Superior temporal gyrus (tissue), 1 donor: ENCODE measurements at regions not wholly inside any gene's neighbourhood (a gene's known extent, or its start where the extent isn't known, plus 50 kb on each side); places are given as distances from the start of the nearest gene placed in this dataset.
"Not testable (repeated sequence)": the region's sequence is repeated elsewhere in the genome, so short reads cannot be mapped to it uniquely, and the experiment has no call there.

Experiments
- DNase-seq: peaks from one replicate; pipeline ENCODE4 v3.0.0-alpha.2; 2016; ENCODE audit errors: extremely low spot score

DNA sequence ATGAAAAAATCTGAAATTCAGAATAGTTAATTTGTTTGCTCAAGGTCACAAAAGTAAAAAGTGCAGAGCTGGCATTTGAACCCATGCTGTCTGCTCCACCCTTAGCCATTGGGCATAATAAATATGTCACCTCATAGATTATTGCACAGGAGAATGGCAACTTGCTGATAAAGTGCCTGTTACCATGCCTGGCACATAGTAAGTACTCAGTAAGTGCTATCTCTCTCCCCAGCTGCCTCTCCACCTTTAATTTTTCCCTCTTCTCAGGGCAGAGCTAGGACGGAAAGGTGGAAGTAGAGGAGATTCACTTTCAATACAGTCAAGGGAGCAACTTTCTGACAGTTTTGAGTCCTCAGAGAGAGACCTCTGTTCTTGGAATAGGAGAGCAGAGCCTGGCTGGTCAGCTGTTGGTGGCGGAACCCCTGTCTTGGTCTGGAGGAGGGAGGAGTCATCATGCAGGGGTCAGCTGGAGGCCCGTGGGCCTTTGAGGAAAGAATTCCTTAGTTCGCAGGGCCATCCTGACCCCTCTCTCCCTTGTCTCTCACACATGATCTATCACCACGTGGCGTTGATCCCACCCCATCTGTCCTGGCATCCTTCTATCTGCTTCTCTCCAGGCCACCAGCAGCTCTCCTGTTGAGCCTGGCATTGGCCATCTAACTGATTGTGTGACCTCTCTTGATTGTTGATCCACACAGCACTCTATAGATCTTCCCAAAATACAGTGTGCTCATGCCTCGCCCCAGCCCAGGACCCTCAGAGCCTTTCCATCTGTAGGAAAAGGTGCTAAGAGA, 149.3 kb downstream of the RPLP1 start:
- no peak for DNase-seq

DNA sequence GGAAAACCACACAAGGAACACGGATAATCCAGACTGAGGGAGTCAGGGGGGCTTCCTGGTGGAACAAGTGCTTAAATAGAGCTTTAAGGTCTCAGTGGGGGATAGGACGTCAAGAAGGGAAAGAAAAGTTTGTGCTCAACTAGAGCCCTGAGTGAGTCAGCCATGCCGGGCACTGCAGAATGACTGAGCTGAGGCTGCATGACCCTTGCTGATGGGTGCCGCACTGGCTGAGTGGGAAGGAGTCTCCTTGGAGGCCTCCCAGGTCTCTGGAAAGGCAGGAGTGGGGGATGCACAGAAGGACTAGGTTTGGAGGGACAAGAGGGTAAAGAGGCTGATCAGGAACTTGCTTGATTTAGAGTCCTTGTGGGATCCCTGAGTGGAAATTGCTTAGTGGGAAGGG, 150.3 kb downstream of the RPLP1 start:
- DNase-seq, result no peak

DNA sequence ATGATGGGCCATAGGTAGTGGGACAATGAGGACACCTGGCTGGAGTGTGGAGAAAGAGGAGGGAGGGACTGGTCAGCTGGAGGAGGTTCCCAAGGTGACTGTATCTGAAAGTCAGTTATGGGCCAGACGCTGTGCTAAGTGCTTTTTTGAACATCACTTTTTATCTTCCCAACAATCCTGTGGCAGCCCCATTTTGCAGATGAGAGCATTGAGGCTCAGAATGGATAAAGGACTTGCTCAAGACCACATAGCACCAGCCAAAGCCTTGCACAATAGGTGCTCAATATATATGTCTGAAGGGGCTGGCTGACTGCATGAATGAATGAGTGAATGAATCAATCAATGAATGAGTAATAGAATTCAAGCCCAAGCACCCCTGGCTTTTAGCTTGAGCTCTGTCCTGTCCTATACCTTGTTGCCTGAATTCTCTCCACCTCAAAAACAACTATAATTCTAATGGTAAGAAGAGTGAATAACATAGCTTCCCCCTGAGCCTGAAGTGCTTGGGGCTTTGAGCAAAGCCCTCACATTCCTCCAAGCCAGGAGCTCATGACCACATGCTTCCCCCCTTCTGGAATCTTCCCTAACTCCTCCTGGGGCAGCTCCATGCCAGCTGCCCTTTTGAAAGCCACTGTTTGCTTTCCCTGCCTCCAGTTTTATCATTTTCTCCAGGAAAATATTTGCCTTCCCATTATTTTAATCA, 150.9 kb downstream of the RPLP1 start:
- DNase-seq, result no peak

DNA sequence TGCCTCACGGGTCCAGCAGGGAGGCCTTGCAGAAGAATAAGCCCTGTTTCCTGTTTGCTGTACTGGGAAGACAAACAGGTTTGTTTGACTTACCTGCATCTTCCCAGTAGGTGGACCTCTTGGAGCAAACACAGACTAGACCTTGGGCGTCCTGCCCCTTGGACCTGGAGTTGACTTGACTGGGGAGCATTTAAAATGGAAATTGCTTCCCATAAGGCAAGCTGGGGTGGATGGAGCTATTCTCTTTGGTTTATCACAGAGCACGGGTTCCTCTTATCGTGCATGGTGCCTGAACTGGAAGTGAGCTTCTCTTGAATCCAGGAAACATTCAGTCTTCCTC, 151.4 kb downstream of the RPLP1 start:
- DNase-seq, result no peak

DNA sequence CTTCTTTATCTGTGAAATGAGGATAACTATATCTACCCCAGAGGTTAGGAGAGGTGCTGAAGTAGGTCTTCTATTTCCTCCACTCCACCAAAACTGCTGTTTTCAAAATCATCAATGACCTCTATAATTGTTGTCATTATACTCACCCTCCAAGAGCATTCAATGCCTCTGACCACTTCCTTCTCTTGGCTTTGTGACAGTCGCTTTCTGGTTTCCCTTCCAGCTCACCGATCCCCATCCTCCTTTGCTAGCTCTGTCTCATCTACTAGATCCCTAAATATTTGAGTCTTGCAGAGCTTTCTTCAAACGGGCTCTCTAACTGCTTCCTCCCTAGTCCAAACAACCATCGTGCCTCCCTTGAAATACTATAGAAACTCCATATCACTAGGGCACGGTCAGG, 153.5 kb downstream of the RPLP1 start:
- DNase-seq, result no peak

DNA sequence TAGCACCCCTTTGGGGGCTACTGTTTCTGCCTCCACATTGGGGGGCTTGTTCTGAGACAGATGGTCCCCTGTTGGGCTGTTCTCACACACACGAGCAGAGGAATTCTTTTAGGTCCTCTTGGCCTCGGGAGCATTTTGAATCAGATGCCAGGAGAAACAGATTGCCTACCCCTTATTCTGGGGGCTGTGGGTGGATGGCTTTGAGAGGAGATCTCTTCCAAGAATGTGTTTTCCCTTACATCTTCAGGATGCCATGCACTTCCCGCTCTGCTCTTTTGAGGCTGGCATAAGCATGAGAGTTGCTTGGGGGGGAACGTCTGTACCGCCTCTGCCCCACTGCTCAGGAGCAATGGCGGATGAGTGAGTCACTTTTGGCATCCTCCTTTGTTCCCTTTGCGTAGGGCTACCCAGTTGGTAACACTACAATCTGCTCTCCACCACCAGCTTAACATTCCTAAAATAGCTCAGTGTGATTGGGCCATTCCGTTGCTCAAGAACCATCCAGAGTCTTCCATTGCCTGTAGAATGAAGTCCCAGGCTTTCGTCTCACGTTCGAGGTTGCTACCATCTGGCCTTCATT, 154.4 kb downstream of the RPLP1 start:
- DNase-seq, result peak; percentile 67

- no peak for DNase-seq
Observed at GRCh38 chr15:69608661-69609060, 156.0 kb downstream of the RPLP1 start.

- no peak for DNase-seq
Observed at GRCh38 chr15:69609176-69609575, 156.6 kb downstream of the RPLP1 start.

DNA sequence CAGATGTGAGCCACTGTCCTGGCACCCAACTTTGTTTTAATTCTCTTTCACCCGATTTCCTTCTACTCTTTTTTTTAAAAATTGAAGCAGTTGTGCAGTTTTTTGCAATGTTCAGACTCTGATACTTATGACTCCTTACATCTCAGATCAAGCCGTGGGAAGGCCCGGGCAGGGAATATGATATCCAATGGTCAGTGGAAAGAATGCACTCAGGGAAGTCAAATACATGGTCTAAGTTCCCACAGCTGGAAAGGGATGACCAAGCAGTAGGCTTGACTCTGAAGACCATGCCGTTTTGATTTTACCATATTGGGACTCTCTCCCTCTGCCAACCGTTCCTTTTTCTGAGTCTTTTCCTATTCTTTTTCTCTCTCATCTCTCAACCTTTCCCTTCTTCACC, 157.2 kb downstream of the RPLP1 start:
- no peak for DNase-seq

DNA sequence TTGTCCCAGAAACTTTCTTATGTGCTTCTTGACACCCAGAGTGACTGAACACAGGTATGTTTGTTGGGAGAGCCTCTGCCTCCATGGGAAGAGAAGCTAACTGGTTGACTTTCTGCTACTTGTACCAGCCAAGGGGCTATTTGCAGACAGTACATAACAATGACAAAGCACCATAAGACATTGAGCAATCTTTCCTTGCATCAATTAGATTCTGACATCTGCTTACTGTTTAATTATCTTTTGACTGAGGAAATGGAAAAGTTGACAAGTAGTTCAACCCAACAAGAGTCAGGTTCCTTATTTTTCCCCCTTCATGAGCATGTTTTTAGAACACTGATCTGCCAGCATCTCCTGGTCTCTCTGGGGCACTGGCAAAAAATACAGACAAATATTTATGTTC, 157.7 kb downstream of the RPLP1 start:
- no peak for DNase-seq

DNA sequence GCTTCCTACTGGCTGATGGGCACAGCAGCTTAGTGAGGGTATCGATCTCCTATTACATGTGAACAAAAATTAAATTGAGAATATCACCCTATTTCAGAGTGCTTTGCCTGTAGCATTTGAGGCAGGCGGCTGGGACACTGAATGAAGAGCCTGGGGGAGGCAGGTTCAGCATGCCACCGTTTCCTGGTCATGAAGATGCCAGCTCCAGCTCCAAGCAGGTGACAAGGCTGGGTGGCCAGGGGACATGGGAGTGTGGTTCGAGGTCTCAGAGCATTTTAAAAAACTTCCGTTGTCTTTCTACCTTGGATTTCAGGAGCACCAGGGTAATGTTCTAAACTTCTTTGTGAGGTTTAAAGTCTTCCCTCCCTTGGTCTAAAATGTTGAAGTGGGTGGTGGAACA, 158.2 kb downstream of the RPLP1 start:
- no peak for DNase-seq

- DNase-seq, result no peak
Observed at GRCh38 chr15:69612112-69612511, 159.5 kb downstream of the RPLP1 start.

- DNase-seq, result no peak
Observed at GRCh38 chr15:69613182-69613581, 160.6 kb downstream of the RPLP1 start.

GRCh38 chr15:69613988-69614387, 161.4 kb downstream of the RPLP1 start:
- DNase-seq, result no peak

DNA sequence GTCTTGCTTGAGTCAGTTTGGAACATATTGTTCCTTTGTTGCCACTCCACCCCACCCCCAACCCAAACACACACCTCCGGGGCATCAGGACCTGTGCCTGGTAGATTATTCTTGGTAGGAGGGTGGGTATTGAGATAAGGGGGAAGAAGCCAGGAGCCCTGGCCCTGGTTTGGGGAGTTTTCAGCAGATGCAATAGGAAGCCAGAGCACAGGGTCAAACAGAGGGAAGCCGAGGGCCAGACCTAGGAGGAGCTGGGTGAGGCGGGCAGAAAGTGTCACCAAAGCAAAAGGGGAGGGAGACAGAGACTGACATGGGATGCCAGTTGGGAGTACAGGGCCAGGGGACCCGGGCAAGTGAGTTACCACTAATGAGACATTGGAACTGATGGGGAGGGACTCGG, 163.1 kb downstream of the RPLP1 start:
- no peak for DNase-seq

GRCh38 chr15:69616558-69616957, 163.9 kb downstream of the RPLP1 start:
- no peak for DNase-seq

DNA sequence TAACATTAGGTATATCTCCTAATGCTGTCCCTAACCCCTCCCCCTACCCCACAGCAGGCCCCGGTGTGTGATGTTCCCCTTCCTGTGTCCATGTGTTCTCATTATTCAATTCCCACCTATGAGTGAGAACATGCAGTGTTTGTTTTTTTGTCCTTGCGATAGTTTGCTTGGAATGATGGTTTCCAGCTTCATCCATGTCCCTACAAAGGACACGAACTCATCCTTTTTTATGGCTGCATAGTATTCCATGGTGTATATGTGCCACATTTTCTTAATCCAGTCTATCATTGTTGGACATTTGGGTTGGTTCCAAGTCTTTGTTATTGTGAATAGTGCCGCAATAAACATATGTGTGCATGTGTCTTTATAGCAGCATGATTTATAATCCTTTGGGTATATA, 164.5 kb downstream of the RPLP1 start:
- not testable (repeated sequence) for DNase-seq

DNA sequence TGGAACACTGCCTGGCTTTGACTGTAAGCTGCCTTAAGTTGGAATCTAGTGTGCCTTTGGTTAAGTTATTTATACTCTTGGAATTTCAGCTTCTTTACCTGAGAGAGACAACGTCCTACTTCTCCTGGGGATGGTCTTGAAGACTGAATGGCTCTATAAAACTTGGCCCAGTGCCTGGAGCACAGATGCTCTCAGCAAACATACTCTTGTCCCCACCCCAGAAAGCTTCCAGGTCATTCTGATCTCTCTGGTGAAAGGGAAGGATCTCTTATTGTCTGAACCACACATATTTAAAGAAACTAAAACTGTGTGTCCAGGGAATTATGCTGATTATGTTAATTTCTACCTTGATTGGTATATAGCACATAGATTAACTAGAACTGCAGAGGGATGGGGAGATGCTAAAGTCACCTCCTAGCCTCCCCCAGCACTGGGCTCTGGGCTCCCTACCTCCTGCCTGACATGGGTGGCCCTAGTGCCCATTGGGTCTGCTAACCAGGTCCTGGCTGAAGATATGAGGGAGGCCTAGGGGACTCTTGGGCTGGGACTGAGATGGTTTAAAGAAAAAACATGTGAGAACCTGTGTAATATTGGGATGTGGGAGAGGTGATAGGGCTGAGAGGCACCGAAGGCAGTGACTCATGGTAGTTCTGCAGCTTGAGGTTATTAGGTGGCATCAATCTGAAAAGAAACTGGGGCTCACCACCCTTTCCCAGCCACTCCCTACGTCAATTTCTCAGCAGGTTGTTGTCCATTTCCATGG, 171.0 kb downstream of the RPLP1 start:
- no peak for DNase-seq

DNA sequence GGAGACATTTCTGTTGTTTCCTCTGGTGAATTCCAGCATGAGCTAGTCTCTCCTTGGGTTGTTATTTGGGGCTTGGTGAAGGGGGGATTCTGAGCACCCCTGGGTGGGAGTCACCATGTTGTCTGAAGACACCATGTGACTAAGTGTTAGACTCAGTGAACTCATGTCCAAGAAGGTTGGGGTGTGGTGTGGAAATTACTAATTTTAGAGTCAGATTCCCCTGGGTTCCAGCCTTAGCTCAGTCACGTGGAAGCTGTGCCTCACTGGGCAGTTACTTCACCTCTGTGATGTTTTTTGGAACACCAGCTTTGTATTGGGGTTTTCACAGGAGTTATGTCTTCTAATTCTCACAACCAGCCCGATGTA, 171.5 kb downstream of the RPLP1 start:
- DNase-seq, result no peak

GRCh38 chr15:69624816-69625215, 172.2 kb downstream of the RPLP1 start:
- DNase-seq, result no peak

DNA sequence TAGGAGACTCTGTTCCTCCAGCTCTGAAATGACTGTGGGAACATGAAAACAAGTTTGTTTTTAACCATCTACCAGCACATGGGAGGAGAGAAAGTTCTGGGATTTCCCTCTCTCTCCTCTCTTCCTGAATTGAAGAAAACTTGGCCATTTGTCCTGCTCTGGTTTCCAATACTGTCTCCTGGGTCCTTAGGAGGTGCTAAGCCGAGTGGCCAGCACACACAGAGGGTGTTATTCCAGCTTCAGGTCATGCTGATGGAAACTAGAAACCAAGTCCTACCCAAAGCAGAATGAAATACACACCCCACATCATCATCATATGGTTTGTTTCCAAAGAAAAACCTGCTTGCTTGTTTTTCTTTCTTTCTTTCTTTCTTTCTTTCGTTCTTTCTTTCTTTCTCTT, 172.7 kb downstream of the RPLP1 start:
- DNase-seq, result no peak
